Fibroblast of skin of left quadriceps (primary cell): ENCODE measurements at regions not wholly inside any gene's neighbourhood (a gene's known extent, or its start where the extent isn't known, plus 50 kb on each side); places are given as distances from the start of the nearest gene placed in this dataset.
A peak's percentile ranks its signal among the peaks of the same experiment; 100 is the strongest.

ENCODE experiments used
- DNase-seq, 2 experiments: peaks; one replicate each; pipeline ENCODE4 v3.0.0-alpha.2; 2013; ENCODE audit warnings: low read depth in 2 of 2

- DNase-seq, result no peak
These were observed 259.7 kb upstream of the ZNF608 start for GRCh38 chr5:125006011-125006685.

- no peak for DNase-seq
These were observed 263.9 kb upstream of the ZNF608 start for GRCh38 chr5:125010356-125010755.

GRCh38 chr5:125011014-125011413 lies 264.6 kb upstream of the ZNF608 start:
- DNase-seq, result no peak

GRCh38 chr5:125011419-125011818 lies 265.0 kb upstream of the ZNF608 start:
- DNase-seq, result no peak

GRCh38 chr5:125011947-125012346 lies 265.5 kb upstream of the ZNF608 start:
- DNase-seq, result no peak

GRCh38 chr5:125012727-125013451 lies 266.4 kb upstream of the ZNF608 start:
- DNase-seq, result no peak

GRCh38 chr5:125014202-125014601 lies 267.8 kb upstream of the ZNF608 start:
- DNase-seq, result no peak

GRCh38 chr5:125017796-125018195 lies 271.4 kb upstream of the ZNF608 start:
- DNase-seq, result no peak

GRCh38 chr5:125023673-125024072 lies 277.2 kb upstream of the ZNF608 start:
- DNase-seq, result no peak

GRCh38 chr5:125026867-125027731 lies 280.7 kb upstream of the ZNF608 start:
- DNase-seq, result no peak

- peak in 1 of 2 experiments; percentile 26 for DNase-seq
These were observed 285.8 kb upstream of the ZNF608 start for GRCh38 chr5:125032286-125032685.

GRCh38 chr5:125033602-125034001 lies 287.2 kb upstream of the ZNF608 start:
- DNase-seq, result no peak

- no peak for DNase-seq
These were observed 287.9 kb upstream of the ZNF608 start for GRCh38 chr5:125034331-125034730.

GRCh38 chr5:125036494-125036893 lies 290.1 kb upstream of the ZNF608 start:
- DNase-seq, result no peak

GRCh38 chr5:125037020-125037419 lies 290.6 kb upstream of the ZNF608 start:
- no peak for DNase-seq

- DNase-seq, result no peak
These were observed 291.1 kb upstream of the ZNF608 start for GRCh38 chr5:125037530-125037929.

- no peak for DNase-seq
These were observed 292.0 kb upstream of the ZNF608 start for GRCh38 chr5:125038477-125038876.

GRCh38 chr5:125041798-125042197 lies 295.4 kb upstream of the ZNF608 start:
- DNase-seq, result no peak

GRCh38 chr5:125042261-125042890 lies 295.9 kb upstream of the ZNF608 start:
- peak; percentile 63 to 69 for DNase-seq

GRCh38 chr5:125043781-125044391 lies 297.4 kb upstream of the ZNF608 start:
- peak; percentile 56 to 65 for DNase-seq

GRCh38 chr5:125044491-125045282 lies 298.2 kb upstream of the ZNF608 start:
- no peak for DNase-seq
